ENCODE measurements at regions not wholly inside any gene's neighbourhood (a gene's known extent, or its start where the extent isn't known, plus 50 kb on each side); places are given as distances from the start of the nearest gene placed in this dataset.
"Not testable (repeated sequence)": the region's sequence is repeated elsewhere in the genome, so short reads cannot be mapped to it uniquely, and the experiment has no call there.

- no peak for DNase-seq
Measured at GRCh38 chr1:115531631-115532264, 110.0 kb upstream of the VANGL1 start.

- DNase-seq, result no peak
Measured at GRCh38 chr1:115530407-115530806, 111.4 kb upstream of the VANGL1 start.

GRCh38 chr1:115529216-115529897, 112.4 kb upstream of the VANGL1 start:
- DNase-seq, result no peak

DNA sequence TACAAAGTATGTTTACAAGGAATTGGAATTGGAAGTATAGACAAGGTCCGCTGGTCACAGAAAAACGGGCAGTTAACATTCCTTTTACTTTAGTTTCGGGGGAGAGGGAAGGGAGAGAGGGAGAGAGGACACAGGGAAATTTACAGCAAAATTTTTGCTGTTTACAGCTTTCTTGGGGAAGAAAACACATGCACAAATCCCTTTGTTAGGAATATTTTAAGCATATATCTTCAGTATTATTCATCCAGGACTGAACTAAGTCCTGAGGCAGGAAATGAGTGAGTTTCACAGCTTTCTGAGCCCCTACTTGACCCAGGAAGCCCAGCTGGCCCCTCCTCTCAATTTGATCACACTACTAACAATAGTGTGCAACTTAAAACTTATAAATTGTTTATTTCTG, 113.4 kb upstream of the VANGL1 start:
- DNase-seq, result not testable (repeated sequence)

- no peak for DNase-seq
Measured at GRCh38 chr1:115527746-115528145, 114.0 kb upstream of the VANGL1 start.

DNA sequence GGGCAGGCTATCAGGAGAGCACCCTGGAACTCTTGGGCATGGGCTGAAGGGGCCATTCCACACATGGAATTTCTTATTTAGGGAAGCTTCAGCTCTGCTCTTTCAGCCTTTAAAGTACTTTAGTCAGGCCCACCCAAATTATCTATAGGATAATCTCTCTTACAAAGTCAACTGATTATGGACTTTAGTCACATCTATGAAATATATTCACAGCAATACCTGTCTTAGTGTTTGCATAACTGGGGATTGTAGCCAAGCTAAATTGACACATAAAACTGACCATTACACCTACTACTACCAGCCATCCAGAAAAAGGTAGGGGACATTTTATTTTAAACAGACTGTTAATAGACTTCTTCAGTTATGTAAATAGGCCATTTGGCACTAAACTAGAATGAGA, 114.9 kb upstream of the VANGL1 start:
- no peak for DNase-seq

- no peak for DNase-seq
Measured at GRCh38 chr1:115524236-115524635, 117.5 kb upstream of the VANGL1 start.

DNA sequence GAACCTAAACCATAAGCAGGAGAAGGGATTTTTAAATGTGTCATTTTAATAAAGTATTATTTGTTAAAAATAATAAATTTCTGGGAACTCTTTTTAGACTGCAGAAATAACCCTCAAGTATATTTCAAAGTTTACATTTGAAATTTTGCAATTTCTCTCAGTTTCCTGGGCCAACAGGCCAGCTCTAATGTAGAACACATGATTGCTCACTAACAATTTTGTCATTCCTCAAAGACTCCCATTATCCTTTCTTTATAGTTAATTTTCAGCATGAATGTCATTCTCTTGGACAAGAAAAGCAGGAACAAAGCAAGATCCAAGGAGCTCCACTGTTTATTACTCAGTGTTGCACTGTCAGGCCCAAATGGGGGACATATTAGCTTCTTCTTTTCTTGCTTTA, 119.4 kb upstream of the VANGL1 start:
- no peak for DNase-seq

- DNase-seq, result no peak
Measured at GRCh38 chr1:115515270-115515669, 126.5 kb upstream of the VANGL1 start.

DNA sequence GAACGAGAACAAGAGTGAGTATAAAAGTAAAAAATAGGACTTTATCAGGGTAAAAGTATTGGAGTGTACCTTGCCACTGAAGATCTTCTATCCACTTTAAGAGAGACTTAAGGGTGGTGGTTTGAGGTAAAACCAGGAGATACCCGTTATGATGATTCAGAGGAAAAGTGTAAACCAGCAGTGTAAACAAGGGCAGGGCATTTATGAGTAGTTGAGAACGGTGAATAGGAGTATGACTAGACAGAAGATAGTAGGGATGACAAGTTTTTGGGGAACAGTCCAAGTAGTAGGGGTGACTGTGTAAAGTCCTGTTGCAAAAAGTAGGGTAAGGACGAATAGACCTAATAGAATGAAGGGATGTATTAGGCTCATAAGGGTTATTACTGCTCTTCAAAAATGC, 131.5 kb upstream of the VANGL1 start:
- DNase-seq, result not testable (repeated sequence)

DNA sequence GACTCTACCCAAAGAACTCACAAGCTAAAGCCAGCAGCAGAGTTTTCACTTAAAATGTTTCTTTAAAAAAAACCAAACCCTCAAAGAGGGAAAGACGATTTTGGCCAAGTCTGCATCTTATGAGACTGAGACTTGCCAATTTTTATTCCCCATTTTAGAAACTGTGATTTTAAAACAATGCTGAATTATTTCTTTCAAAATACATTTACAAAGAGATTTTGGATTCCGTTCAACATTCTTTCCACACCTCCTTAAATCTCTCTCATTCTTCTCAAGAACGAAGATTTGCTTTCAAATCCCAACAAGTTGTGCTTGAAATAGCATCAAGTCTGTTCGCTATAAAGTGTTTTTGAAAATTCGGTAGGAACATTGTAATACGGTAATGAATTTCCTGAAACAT, 133.9 kb upstream of the VANGL1 start:
- no peak for DNase-seq

DNA sequence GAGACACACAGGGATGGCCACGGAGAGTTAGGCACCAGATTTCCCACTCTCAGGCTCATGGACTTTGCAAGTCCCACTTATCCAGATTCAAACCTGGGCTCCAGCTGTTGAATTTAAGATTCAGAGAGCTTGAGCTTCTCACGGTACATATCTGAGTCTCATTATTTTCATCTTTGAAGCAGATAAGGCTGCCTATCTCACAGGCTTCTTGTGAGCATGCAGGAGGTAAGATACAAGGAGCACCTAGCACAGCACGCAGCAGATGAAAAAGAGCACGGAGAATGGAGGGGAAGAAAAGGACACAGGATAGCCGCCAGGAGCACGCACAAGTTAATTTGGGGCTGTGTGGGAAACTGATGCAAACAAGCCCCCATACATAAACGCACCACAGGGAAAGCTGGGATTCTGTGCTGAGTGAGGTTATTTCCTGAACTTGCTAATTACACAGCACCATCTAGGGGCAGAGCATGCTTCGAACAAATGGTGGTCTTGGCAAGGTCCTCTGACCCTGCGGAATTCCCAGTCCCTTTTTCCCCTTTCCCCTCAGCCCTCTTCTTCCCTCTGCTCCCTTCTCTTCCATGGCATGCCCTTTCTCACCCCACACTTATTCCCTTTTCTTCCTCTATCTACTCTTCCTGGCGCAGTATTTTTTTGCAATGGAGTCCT, 134.7 kb upstream of the VANGL1 start:
- no peak for DNase-seq

GRCh38 chr1:115506518-115506917, 135.3 kb upstream of the VANGL1 start:
- DNase-seq, result no peak

DNA sequence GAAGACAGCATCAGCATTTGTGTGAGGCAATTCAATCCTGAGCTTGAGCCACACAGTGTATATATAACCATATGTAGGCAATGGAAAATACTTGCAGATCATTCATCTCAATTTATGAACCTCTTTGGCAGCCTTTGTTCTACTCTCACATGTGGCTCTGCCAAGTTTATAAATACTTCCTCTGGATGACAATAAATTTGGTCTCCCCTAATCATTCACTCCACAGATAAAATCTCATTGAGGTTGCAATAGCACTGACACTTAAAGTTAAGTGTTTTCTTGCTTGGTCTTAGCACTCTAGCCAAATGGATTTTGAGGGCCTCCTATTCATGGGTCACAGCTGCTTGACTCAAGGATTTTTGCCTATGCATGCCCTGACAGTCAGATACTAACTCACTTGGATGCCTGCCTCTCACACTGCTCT, 136.6 kb upstream of the VANGL1 start:
- no peak for DNase-seq

GRCh38 chr1:115502183-115502582, 139.6 kb upstream of the VANGL1 start:
- not testable (repeated sequence) for DNase-seq

DNA sequence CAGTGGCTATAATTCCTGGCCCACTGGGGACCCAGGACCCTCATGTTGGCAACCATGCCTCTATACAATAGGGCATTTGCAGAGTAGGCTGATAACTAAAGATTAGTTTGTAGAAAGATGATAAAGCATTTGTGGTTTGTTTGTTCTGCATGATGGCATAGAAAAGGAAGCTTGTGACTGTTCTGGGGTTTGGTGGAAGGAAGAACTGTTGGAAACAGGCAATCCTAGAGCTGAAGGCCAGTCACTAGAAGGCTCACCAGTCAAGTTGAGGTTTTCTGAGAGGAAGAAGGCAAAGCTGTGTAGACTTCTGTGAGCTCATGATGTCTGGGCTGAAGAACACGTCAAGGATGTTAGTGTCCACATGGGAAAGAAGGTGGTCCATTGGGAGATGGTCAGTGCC, 140.3 kb upstream of the VANGL1 start:
- DNase-seq, result no peak

GRCh38 chr1:115499253-115499652, 142.5 kb upstream of the VANGL1 start:
- no peak for DNase-seq

GRCh38 chr1:115496904-115497527, 144.8 kb upstream of the VANGL1 start:
- DNase-seq, result no peak

DNA sequence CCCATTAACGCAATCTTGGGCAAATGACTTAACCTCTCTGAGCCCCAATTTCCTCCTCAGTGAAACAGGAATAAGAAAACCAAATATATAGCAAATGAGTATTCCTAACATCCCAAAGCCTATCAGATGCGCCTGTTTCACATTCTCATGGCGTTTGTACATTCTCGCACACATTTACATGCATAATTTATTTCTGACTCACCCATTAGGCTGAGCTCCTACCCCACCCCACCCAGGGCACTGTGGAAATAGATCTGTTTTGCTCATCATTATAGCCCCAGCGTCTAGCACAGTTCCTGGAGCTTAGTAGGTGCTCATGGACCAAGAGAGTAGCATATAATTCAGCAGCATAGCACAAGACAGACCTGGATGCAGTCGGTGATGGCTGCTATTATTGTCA, 146.1 kb upstream of the VANGL1 start:
- DNase-seq, result no peak

- no peak for DNase-seq
Measured at GRCh38 chr1:115495111-115495510, 146.7 kb upstream of the VANGL1 start.

GRCh38 chr1:115493834-115494233, 147.9 kb upstream of the VANGL1 start:
- DNase-seq, result no peak

GRCh38 chr1:115492880-115493279, 148.9 kb upstream of the VANGL1 start:
- no peak for DNase-seq

DNA sequence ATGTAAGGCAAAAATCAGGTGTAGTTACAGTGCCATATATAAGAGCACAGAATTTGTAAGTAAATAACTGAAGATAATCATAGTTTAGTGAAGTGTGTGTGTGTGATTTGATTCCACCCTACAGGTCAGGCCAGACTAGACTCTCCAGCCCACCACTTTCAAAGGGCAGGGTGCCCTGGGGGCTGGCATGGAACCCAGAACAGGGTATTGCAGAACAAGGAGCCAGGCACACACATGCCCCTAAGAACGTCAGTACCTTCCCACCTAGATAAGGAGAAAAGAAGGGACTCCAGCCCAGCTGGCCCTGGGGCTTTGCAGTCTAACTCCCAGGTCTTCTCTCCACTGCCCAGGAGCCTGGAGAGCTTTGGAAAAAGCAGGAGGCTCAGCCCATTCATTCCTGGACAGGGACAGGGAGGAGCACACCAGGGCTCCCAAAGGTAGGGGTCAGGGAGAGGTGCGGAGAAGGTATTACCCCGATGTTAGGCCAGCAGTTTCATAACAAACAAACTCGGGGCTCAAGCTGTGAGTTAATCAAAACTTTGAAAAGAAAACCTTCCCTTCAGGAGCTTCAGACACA, 149.7 kb upstream of the VANGL1 start:
- DNase-seq, result no peak

Data from CD4-positive, alpha-beta T cell treated with Interleukin-17A for 4 hours (primary cell).